HG03103 (cell line): ENCODE measurements at regions not wholly inside any gene's neighbourhood (a gene's known extent, or its start where the extent isn't known, plus 50 kb on each side); places are given as distances from the start of the nearest gene placed in this dataset.
"Not testable (repeated sequence)": the region's sequence is repeated elsewhere in the genome, so short reads cannot be mapped to it uniquely, and the experiment has no call there.

Source experiments
- ATAC-seq: cut with Tn5 transposase; IDR thresholded peaks from one replicate; pipeline ENCODE4 v1.9.1; 2021; ENCODE audit warnings: low read depth; ENCODE audit not compliant: unreplicated experiment

DNA sequence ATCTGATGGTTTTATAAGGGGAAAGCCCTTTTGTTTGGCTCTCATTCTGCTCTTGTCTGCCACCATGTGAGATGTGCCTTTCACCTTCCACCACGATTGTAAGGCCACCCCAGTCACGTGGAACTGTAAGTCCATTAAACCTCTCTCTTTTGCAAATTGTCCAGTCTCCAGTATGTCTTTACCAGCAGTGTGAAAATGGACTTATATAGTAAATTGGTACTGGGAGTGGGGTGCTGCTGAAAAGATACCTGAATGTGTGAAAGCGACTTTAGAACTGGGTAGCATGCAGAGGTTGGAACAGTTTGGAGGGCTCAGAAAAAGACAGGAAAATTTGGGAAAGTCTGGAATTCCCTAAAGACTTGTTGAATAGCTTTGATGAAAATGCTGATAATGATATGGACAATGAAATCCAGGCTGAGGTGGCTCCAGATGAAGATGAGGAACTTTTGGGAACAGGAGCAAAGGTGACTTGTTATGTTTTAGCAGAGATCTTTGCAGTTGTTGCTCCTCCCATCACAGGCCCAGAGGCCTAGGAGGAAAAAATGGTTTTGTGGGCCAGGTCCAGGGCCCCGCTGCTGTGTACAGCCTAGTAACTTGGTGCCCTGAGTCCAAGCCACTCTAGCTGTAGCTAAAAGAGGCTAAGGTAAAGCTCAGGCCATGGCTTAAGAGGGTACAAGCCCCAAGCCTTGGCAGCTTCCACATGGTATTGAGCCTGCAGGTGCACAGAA lies 275.7 kb upstream of the NPSR1 start:
- no peak for ATAC-seq

DNA sequence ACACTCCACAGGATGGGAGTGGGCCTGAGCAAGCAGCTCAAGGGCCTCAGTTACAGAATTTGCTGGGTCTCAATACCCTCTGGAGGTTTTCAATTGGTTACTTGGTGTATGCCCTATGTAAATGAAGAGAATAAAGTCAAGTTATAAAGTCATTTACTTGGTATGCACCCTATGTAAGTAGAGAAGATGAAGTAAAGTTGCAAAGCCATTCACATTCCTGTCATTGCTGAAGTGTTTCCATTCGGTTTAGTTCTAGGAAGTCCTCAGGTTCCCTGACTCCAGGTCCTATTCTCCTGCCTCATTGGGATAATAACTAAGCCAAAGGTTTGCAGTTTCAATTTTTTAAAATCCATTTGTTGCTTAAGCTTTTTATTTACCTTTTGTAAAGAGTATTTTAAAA lies 272.6 kb upstream of the NPSR1 start:
- no peak for ATAC-seq

DNA sequence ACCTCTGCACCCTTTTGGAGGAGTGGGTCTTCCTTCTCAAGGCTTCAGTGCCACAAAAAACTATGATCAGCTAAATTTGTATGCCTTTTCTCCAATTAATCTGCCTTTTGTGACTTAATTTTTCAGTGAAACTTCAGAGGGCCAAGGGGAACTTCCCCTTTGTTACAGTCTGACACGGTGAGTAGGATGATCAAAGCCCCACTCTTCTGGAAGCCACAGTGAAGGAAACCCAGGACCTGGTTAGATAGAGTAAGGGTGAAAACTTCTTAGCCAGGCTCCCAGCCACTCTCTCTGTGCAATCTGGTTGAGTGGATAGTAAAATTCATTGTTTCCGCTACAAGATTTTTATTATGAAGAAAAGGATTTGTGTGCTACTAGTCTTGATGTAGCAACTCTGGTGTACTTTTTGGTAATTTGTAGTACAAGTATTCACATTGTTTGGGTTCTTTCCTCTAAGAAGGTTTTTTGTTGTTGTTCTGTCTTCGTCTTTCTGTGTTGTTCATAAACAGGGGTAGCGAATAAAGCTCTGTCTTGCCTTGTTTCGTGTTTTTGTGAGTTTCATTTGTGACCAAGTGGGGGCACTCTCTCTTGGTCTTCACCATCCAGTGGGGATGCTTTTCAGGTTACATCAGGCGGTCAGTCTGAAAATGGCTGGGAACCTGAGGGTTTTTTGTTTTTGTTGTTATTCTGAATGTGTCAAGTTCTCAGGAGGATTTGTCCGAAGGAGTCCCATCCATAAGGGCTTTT lies 268.5 kb upstream of the NPSR1 start:
- ATAC-seq, result no peak

DNA sequence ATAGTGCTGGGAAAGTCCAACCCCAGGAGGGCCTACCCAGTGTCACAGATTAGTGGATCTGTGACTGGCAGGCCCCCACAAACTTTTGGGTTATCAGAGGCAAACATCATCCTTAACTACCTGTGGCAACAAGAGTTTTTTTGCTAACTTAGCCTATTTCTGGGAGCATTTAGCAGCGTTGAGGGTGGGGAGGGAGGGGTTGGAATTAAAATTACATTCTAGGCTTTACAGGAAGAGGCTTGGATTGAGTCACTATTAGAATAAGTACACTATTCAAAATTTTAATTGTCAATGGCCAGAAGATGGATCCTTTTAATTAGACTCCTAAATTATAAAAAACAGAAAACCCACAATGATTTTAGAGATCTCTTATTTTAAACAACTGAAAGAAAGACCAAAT lies 267.9 kb upstream of the NPSR1 start:
- ATAC-seq, result no peak

DNA sequence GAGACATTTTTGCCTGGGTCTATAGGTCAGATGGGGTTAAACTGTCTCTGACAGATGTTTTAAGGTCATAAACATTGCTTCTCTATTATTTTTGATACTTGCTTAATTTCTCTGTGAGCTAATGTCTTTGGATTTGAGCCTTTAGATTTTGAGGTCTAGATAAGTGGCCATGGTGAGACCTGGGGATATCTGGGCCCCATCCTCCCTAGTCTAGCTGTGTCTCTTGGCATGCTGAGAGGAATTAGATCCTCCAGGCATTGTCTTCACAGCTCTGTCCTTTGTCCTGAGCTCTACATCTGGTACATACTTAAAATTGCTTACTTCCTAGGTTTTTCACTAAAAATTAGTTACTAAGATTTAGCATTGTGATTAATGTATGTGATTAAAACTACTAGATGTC lies 265.0 kb upstream of the NPSR1 start:
- no peak for ATAC-seq

DNA sequence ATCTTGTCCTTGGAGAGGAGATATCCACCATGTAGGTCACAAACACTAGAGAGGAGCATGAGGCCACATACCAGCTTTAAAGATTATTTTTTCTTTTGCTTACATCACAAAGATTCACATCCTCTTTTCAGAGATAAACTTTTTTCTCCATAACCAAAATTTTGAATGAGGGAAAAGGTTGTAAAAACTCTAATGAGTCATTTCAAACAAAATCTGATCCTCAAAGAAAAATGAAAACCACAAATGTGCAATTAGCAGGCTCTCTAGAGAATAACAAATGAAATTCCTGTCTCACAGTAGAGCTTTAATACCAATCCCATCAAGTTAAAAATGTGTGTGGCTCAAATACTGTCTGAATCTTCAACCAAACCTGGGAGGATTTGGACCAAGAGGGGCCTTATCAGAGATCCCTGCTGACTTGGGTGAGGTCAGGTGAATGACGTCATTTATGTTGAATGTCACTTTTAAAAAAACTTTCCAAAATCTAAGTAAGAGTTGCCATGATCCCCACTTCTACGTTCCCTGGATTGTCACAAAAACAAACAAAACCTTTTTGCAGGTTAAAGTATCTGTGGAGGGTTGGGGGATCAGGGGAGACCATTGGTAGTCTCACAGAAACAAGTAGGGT lies 261.5 kb upstream of the NPSR1 start:
- ATAC-seq, result no peak

DNA sequence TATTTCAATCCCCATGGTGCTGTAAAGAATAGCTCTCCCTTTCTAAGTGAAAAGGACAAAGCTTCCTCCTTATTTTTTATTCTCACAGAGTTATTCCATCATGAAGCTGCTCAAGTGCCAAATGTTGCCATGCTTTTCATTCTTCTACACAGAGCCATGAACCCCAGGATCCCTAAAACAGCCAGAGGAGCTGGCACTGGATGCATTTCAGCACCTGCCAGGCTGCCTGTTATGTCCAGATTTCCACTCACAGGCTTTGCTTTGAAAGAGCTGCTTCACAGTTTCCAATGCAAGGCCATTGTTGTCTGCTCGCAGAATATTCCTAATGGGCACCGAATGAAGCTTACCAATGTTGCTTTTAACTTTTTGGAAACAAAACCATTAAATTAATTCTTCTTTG lies 256.2 kb upstream of the NPSR1 start:
- ATAC-seq, result no peak

DNA sequence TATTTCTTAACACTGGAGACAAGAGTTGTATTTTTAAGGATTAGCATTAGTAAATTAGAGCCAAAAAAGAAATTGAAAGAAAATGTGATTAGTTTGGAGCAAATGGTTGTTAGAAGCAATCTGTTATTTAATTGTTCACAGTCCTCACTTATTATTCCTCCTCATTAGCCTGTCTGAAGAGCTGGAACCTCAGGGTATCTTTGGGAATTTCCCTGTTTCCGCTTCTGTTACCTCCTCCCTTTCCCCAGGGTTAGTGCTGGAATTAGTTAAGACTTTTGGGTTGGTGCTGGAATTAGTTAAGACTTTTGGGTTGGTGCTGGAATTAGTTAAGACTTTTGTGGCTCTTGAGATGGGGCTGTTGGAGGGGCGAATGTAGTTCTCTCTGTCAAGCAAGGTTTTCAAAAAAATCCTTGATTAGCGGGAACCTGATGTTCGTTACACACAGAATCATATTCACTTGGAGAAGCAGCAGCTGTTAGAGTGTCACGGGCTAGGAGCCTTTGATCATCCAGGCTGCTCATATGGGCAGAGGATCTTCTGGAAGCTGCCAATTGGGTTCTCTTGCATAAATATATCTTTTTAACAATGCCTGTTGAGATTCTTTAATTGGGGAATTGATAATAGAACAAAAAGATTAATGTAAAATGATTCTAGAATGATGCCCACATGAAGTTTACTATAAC lies 251.0 kb upstream of the NPSR1 start:
- no peak for ATAC-seq

DNA sequence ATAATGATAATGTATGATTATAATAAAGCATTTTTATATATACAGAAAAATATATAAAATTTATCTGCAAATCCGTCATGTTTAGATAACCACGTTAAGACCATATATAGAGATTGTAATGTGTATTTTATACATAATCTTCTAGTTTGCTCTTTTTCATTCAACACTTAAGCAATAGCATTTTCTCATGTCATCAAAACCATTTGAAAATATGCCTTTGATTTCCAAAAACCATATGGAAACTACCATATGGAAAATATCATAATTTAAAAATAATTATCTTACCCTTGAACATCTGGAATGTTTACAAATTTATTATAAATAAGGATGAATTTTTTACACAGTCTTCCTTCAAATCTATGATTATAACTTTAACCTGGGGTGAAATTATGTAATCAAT lies 250.4 kb upstream of the NPSR1 start:
- no peak for ATAC-seq

DNA sequence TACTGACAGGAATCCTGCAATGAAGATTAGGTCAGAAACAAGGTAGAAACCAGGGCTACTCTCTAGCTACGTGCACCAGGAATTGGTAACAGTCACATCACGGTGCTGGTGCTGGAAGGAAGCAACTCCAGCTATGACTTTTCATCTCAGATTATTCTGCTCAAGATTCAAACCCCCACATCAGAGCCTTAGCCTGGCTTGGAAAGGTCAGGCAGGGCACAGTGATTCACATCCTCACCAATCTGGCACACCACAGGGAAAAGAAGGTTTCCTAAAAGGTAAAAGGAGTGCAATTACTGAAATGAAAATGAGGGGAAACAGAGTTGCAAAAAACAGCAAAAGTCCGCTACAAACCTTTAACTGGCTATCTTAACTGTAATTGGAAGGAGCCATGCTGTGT lies 240.2 kb upstream of the NPSR1 start:
- no peak for ATAC-seq

DNA sequence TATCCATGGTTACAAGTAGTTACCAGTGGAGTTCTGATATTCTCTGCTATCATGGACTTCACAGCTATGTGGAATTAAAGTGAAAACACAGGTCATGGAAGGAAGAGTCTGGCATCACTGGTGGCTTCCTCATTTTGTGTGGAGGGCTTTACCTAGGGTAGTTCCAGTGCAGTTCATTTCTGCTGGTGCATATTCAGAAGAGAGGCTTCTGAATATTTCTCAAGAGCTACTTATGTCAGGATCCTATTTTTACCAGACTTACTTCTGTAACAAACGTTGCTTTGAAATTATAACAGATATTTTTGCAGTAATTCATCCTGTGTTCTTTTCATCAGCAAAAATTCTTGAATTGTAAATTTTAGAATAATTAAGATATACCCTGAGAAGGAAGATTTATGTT lies 236.5 kb upstream of the NPSR1 start:
- ATAC-seq, result no peak

DNA sequence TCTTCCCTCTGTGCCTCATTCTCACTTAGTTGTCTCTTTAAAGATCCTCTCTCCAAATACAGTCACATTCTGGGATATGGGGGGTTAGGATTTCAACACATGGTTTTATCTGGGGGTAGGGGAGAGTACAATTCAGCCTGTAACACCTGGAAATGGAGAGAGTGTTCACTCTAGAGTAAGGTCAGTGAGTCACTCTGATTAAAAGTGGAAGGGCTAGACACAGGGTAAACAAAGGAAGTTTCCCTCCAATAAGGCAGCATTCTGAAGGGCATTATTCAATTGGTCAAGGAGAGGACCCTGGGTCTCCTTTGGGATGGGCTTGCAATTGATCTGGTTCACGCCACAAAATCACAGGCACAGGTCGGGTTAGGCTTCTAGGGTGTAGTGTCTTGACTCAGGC lies 232.8 kb upstream of the NPSR1 start:
- ATAC-seq, result no peak

DNA sequence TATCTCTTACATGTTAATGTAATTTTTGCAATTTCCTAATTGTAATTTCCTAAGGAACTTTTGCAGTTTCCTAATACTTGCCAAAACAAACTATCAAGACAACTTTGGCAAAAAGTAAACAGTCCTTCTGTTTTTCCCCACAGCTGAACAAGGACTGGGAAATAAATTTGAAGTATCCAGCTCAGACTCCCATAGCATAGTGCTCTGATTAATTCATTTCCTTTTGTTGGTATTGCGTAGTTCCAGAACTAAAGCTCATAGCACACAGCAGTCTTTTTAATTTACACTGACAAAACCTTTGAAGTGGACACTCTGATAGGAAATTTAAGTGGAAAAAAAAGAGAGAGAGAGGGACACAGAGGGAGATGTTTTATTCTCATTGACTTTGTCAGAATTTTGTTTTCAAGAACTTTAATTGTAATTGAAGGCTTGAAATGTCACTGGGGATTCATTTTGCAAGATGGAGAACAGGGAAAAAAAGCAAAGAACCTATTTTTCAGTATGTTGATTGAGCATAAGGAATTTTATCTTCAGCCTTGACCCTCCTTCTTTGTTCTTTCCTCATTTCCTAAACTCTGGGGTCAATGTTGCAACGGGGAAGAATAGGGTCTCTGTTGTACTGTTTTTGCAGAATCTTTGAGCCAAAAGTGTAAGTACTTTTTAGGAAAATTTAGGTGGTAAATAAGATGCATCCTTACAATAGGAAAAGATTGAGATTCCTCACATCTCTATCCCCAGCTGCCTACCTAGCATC lies 232.2 kb upstream of the NPSR1 start:
- ATAC-seq, result no peak

DNA sequence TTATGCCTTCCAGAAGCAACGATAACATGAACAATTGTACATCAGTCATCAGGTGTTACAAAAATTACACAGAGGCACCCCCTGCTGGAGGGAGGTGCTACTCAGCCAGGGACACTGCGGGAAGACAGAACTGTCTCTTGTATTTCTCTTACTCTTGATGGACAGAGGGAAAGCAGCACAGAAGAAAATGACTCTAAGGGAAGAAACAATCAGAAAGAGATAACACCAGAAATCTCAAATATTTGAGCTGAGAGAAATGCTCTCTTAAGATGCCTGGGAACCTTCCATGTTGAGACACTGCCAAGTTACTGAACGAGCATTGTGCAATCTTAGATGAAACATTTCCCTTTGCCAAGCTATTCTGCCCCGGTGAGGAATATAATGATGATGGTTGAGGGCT lies 227.6 kb upstream of the NPSR1 start:
- no peak for ATAC-seq

DNA sequence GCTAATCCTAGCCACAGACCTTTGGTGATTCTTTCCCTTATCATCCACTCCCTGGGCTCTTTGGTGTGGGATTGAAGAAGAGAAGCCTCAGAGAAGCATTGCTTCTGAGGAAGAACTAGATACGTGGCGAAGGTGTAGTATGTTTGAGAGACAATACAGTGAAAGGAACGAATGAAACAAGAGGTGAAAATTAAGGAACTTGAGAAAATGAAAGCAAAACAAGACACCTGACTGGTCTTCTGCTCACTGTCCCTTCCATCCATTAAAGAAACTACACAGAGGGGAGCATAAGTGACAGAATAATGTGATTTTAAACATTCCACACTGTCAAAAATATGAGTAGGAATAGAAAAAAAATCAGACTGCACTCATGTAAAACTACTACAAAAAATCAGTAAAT lies 219.6 kb upstream of the NPSR1 start:
- ATAC-seq, result no peak

DNA sequence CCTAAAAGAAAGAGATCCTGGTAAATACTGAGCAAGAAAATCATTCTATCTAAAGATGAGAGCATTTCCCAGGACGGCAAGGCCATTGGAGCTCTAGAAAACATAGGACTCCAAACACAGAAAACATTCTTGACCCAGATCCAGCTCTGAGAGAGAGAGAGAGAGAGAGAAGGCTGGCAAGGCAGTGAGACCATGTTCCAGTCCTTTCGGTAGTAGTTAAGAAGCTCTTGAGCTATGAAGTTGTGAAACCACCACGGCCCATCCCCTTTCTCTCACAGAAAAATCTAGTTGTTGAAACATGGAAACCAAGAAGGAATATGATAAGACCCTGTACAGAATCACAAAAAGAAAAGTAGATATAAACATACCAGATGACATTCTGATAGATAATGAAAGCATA lies 212.4 kb upstream of the NPSR1 start:
- no peak for ATAC-seq

DNA sequence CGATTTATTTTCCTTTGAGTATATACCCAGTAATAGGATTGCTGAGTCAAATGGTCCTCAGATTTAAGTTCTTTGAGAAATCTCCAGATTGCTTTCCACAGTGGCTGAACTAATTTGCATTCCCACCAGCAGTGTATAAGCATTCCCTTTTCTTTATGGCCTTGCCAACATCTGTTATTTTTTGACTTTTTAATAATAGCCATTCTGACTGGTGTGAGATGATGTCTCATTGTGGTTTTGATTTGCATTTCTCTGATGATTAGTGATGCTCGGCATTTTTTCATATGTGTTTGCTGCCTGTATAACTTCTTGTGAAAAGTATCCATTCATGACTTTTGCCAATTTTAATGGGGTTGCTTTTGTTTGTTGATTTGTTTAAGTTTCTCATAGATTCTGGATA lies 209.5 kb upstream of the NPSR1 start:
- ATAC-seq, result not testable (repeated sequence)

DNA sequence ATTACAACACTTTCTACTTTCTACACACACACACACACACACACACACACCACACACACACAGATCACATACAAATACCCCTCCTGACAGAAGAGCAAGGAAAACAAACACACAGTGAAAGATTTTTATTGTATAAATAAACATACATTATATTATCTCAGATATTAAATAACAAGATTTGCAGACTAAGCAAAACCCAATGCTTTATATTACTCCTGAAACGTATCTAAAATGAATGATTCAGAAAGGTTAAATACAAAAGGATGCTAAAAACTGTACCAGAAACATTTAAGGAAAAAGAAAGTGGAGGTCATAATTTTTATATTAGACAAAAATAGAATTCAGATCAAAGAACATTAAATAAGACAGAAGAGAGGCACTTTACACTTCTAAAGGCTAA lies 208.3 kb upstream of the NPSR1 start:
- ATAC-seq, result no peak

DNA sequence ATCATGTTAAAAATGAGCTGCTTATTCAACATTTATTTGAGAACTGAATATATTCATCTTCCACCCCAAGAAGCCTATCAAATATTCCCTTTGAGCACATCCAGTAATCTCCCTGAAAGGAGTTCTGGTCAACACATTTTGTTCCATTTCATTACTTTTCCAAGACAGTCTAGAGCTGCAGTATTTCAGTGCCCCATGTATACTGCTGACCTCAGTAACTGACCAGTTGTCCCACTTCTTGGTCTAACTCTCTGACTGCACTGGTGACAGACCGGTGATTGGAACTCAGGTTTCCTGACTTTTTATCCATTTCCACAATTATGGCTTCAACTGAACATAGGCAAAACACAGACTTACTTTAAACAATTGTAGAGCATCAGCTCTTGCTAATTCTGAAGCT lies 206.8 kb upstream of the NPSR1 start:
- no peak for ATAC-seq

DNA sequence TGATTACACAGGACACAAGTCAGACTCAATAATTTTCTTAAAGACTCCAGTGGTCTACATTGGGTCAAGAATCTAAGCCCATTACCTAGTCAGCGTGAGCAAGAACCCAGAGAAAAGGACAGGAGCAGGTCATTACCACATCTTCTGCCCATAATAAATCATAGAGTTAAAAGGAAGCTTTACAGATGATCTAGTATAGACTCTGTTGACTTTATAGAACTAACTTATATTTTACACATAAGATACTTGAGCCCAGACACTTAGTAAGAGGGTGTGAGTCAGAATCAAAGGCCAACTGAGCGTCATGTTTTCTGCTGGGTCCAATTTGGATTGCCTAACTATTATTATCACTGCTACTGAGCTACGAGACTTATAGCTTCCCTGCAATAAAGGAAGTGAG lies 206.1 kb upstream of the NPSR1 start:
- ATAC-seq, result no peak

DNA sequence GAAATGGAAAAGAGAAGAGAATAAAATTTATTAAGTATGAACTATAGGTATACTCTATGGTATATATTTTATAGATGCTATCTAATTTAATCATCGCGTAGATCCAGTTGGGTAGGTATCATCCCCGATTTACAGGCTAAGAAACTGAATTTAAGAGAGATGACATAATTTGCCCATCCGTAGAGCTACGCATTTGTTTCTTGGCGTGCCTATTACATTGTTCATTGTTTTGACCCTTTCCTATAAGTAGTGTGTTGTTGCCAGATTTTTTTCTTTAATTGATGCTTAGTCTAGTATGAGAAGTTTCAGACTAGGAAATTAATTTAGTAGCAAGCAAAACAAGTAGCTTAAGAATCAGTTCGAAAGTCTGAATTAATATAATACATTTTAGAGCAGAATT lies 205.7 kb upstream of the NPSR1 start:
- ATAC-seq, result no peak
